ENCODE measurements at regions not wholly inside any gene's neighbourhood (a gene's known extent, or its start where the extent isn't known, plus 50 kb on each side); places are given as distances from the start of the nearest gene placed in this dataset.
"Not testable (repeated sequence)": the region's sequence is repeated elsewhere in the genome, so short reads cannot be mapped to it uniquely, and the experiment has no call there.

DNA sequence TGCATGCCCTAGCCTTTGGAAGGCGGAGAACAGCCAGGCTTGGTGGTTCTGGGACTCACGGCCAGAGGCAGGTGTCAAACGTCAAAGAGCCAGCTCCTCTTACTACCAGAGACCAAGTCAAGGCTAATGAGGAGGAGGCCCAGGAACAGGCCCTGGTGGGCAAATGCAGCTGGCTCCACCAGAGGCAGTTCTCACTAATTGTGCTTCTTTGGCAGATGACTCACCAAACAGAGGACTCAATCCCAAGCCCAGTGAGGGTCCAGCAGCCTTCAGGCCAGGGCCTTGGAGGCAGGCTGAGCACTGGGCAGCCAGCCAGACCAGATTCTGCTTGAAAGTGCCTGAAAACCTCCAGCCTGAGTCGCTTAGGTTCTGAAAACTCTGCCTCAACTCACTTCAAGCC, 336.5 kb upstream of the CDH5 start:
- H3K9me3 ChIP-seq (ENCODE audit: control insufficient read depth, insufficient read depth, low read length): no peaks in the 10 kb centered on the region
- no peak overlapping the region for H3K27ac ChIP-seq (ENCODE audit: low read depth, low read length)
- DNase-seq (ENCODE audit: low read depth in 4 of 6, low spot score in 6 of 6): no peak
- H3K27me3 ChIP-seq (ENCODE audit: control insufficient read depth, insufficient read depth, low read length): no peaks in the 10 kb centered on the region
- H3K4me1 ChIP-seq (ENCODE audit: control insufficient read depth, insufficient read depth, low read length): peaks cover 2% of the 10 kb centered on the region
- 80% methylated on average over 3 of the region's 4 CpGs for WGBS (ENCODE audit: insufficient coverage)
- no peaks in the 10 kb centered on the region for H3K36me3 ChIP-seq (ENCODE audit: control insufficient read depth, insufficient read depth, low read length)
- H3K4me3 ChIP-seq (ENCODE audit: low read depth, low read length): no peak overlapping the region

- no peaks in the 10 kb centered on the region for H3K27me3 ChIP-seq (ENCODE audit: control insufficient read depth, insufficient read depth, low read length)
- no peaks in the 10 kb centered on the region for H3K36me3 ChIP-seq (ENCODE audit: control insufficient read depth, insufficient read depth, low read length)
- no peaks in the 10 kb centered on the region for H3K4me1 ChIP-seq (ENCODE audit: control insufficient read depth, insufficient read depth, low read length)
- no peaks in the 10 kb centered on the region for H3K9me3 ChIP-seq (ENCODE audit: control insufficient read depth, insufficient read depth, low read length)
- WGBS (ENCODE audit: insufficient coverage): no CpG with 5 or more reads among the region's 2 CpGs
- peak overlapping the region; percentile 12 for H3K27ac ChIP-seq (ENCODE audit: low read depth, low read length)
- H3K4me3 ChIP-seq (ENCODE audit: low read depth, low read length): no peak overlapping the region
- no peak for DNase-seq (ENCODE audit: low read depth in 4 of 6, low spot score in 6 of 6)
Observed at GRCh38 chr16:66028510-66029216, 337.8 kb upstream of the CDH5 start.

GRCh38 chr16:66026787-66027330, 339.6 kb upstream of the CDH5 start:
- Histone ChIP-seq H3K27ac (ENCODE audit: low read depth, low read length) (no peak overlapping the region), H3K9me3 (ENCODE audit: control insufficient read depth, insufficient read depth, low read length) (no peaks in the 10 kb centered on the region), H3K27me3 (ENCODE audit: control insufficient read depth, insufficient read depth, low read length) (no peaks in the 10 kb centered on the region), H3K4me3 (ENCODE audit: low read depth, low read length) (no peak overlapping the region), H3K4me1 (ENCODE audit: control insufficient read depth, insufficient read depth, low read length) (no peaks in the 10 kb centered on the region), H3K36me3 (ENCODE audit: control insufficient read depth, insufficient read depth, low read length) (no peaks in the 10 kb centered on the region)
- no peak for DNase-seq (ENCODE audit: low read depth in 4 of 6, low spot score in 6 of 6)
- WGBS (ENCODE audit: insufficient coverage): no CpG with 5 or more reads among the region's 2 CpGs

- Histone ChIP-seq H3K36me3 (ENCODE audit: control insufficient read depth, insufficient read depth, low read length) (no peaks in the 10 kb centered on the region), H3K4me1 (ENCODE audit: control insufficient read depth, insufficient read depth, low read length) (no peaks in the 10 kb centered on the region), H3K9me3 (ENCODE audit: control insufficient read depth, insufficient read depth, low read length) (no peaks in the 10 kb centered on the region), H3K4me3 (ENCODE audit: low read depth, low read length) (no peak overlapping the region), H3K27me3 (ENCODE audit: control insufficient read depth, insufficient read depth, low read length) (no peaks in the 10 kb centered on the region), H3K27ac (ENCODE audit: low read depth, low read length) (no peak overlapping the region)
- 67% methylated on average over 5 of the region's 5 CpGs for WGBS (ENCODE audit: insufficient coverage)
- peak in 1 of 6 donors; percentile 52 for DNase-seq (ENCODE audit: low read depth in 4 of 6, low spot score in 6 of 6)
Observed at GRCh38 chr16:66026211-66026610, 340.3 kb upstream of the CDH5 start.

- Histone ChIP-seq H3K36me3 (ENCODE audit: control insufficient read depth, insufficient read depth, low read length) (no peaks in the 10 kb centered on the region), H3K27ac (ENCODE audit: low read depth, low read length) (no peak overlapping the region), H3K27me3 (ENCODE audit: control insufficient read depth, insufficient read depth, low read length) (no peaks in the 10 kb centered on the region), H3K9me3 (ENCODE audit: control insufficient read depth, insufficient read depth, low read length) (no peaks in the 10 kb centered on the region), H3K4me3 (ENCODE audit: low read depth, low read length) (no peak overlapping the region), H3K4me1 (ENCODE audit: control insufficient read depth, insufficient read depth, low read length) (no peaks in the 10 kb centered on the region)
- WGBS (ENCODE audit: insufficient coverage): 0% methylated on average over 1 of the region's 1 CpG
- DNase-seq (ENCODE audit: low read depth in 4 of 6, low spot score in 6 of 6): no peak
Observed at GRCh38 chr16:66025751-66026150, 340.7 kb upstream of the CDH5 start.

DNA sequence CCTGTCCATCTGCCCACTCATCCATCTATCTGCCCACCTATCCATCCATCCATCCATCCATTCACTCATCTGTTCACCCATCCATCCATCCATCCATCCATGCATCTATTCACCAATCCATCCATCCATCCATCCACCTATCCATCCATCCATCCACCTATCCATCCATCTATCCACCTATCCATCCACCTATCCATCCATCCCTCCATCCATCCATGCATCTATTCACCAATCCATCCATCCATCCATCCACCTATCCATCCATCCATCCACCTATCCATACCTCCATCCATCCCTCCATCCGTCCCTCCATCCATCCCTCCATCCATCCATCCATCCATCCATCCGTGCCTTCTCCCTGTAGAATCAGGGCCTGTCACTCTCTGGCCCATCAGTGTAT, 341.9 kb upstream of the CDH5 start:
- H3K9me3 ChIP-seq (ENCODE audit: control insufficient read depth, insufficient read depth, low read length); H3K27me3 ChIP-seq (ENCODE audit: control insufficient read depth, insufficient read depth, low read length); DNase-seq (ENCODE audit: low read depth in 4 of 6, low spot score in 6 of 6); H3K4me3 ChIP-seq (ENCODE audit: low read depth, low read length); H3K36me3 ChIP-seq (ENCODE audit: control insufficient read depth, insufficient read depth, low read length); H3K27ac ChIP-seq (ENCODE audit: low read depth, low read length); H3K4me1 ChIP-seq (ENCODE audit: control insufficient read depth, insufficient read depth, low read length): not testable (repeated sequence)
- 79% methylated on average over 2 of the region's 2 CpGs for WGBS (ENCODE audit: insufficient coverage)

- Histone ChIP-seq H3K4me3 (ENCODE audit: low read depth, low read length) (no peak overlapping the region), H3K27me3 (ENCODE audit: control insufficient read depth, insufficient read depth, low read length) (no peaks in the 10 kb centered on the region), H3K4me1 (ENCODE audit: control insufficient read depth, insufficient read depth, low read length) (no peaks in the 10 kb centered on the region), H3K27ac (ENCODE audit: low read depth, low read length) (no peak overlapping the region), H3K36me3 (ENCODE audit: control insufficient read depth, insufficient read depth, low read length) (no peaks in the 10 kb centered on the region), H3K9me3 (ENCODE audit: control insufficient read depth, insufficient read depth, low read length) (no peaks in the 10 kb centered on the region)
- 57% methylated on average over 3 of the region's 3 CpGs for WGBS (ENCODE audit: insufficient coverage)
- no peak for DNase-seq (ENCODE audit: low read depth in 4 of 6, low spot score in 6 of 6)
Observed at GRCh38 chr16:66023481-66023880, 343.0 kb upstream of the CDH5 start.

DNA sequence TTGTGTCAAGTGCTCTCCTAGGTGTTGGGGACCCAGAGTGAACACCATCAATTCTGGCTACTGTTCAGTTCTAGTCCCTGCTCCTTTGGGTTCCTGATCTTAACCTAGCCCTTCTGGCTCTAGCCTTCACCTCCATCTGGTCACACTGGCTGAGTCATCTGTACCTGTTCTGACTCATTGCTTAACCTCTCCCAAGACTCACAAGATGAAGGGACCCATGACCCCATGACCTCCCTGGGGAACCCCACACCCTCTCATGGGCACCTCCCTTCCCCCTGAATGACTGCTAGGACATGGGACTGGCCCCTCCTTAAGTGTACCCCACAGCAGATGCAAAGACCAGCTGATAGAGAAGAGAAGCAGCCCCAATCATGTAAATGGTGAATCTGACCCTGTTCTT, 345.8 kb upstream of the CDH5 start:
- H3K4me1 ChIP-seq (ENCODE audit: control insufficient read depth, insufficient read depth, low read length): no peaks in the 10 kb centered on the region
- H3K27ac ChIP-seq (ENCODE audit: low read depth, low read length): no peak overlapping the region
- no peaks in the 10 kb centered on the region for H3K9me3 ChIP-seq (ENCODE audit: control insufficient read depth, insufficient read depth, low read length)
- DNase-seq (ENCODE audit: low read depth in 4 of 6, low spot score in 6 of 6): no peak
- H3K4me3 ChIP-seq (ENCODE audit: low read depth, low read length): no peak overlapping the region
- no peaks in the 10 kb centered on the region for H3K27me3 ChIP-seq (ENCODE audit: control insufficient read depth, insufficient read depth, low read length)
- H3K36me3 ChIP-seq (ENCODE audit: control insufficient read depth, insufficient read depth, low read length): no peaks in the 10 kb centered on the region

DNA sequence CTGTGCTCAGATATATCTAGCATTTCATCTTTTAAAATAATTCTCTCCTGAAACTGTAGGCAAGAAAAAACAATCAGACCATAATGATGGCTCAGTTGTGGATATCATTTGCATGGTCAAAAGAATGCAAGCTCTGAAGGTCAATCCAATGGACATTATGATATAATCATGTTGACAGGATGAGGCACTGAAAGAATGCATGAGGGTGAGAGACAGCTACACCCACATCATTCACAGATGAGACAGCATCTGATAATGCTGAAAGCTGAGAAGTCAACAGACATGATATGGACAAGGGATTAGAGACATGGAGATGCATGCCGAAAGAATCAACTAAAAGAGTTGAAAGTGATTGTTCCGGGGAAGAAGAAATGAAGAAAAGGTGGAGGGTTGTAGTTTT, 346.4 kb upstream of the CDH5 start:
- 100% methylated on average over 1 of the region's 2 CpGs for WGBS (ENCODE audit: insufficient coverage)
- DNase-seq (ENCODE audit: low read depth in 4 of 6, low spot score in 6 of 6): no peak
- Histone ChIP-seq H3K4me1 (ENCODE audit: control insufficient read depth, insufficient read depth, low read length) (no peaks in the 10 kb centered on the region), H3K9me3 (ENCODE audit: control insufficient read depth, insufficient read depth, low read length) (no peaks in the 10 kb centered on the region), H3K36me3 (ENCODE audit: control insufficient read depth, insufficient read depth, low read length) (no peaks in the 10 kb centered on the region), H3K4me3 (ENCODE audit: low read depth, low read length) (no peak overlapping the region), H3K27me3 (ENCODE audit: control insufficient read depth, insufficient read depth, low read length) (no peaks in the 10 kb centered on the region), H3K27ac (ENCODE audit: low read depth, low read length) (no peak overlapping the region)

- not testable (repeated sequence) for H3K27me3 ChIP-seq (ENCODE audit: control insufficient read depth, insufficient read depth, low read length); H3K36me3 ChIP-seq (ENCODE audit: control insufficient read depth, insufficient read depth, low read length); DNase-seq (ENCODE audit: low read depth in 4 of 6, low spot score in 6 of 6); H3K27ac ChIP-seq (ENCODE audit: low read depth, low read length); H3K9me3 ChIP-seq (ENCODE audit: control insufficient read depth, insufficient read depth, low read length); H3K4me1 ChIP-seq (ENCODE audit: control insufficient read depth, insufficient read depth, low read length); H3K4me3 ChIP-seq (ENCODE audit: low read depth, low read length)
- no CpG with 5 or more reads among the region's 3 CpGs for WGBS (ENCODE audit: insufficient coverage)
Observed at GRCh38 chr16:66019502-66019901, 347.0 kb upstream of the CDH5 start.
